ENCODE measurements at regions not wholly inside any gene's neighbourhood (a gene's known extent, or its start where the extent isn't known, plus 50 kb on each side); places are given as distances from the start of the nearest gene placed in this dataset.

- TF ChIP-seq POLR2AphosphoS5 (IDR thresholded peaks at IDR 0.05; ENCODE audit: low read depth), result no peak
- no peak for TF ChIP-seq NANOG (IDR thresholded peaks at IDR 0.05; ENCODE audit: borderline replicate concordance)
- TF ChIP-seq ZNF462 (CRISPR knock-in tag; IDR thresholded peaks at IDR 0.05), result no peak
- TF ChIP-seq ZNF331 (CRISPR knock-in tag; IDR thresholded peaks at IDR 0.05; ENCODE audit: low read depth), result no peak
- no peak for TF ChIP-seq CREB1 (CRISPR knock-in tag; IDR thresholded peaks at IDR 0.05; ENCODE audit: low read depth)
- TF ChIP-seq ETS1 (IDR thresholded peaks at IDR 0.05), result no peak
These were observed 165.6 kb upstream of the NCKAP5 start (continued) for GRCh38 chr2:133733901-133734255.

GRCh38 chr2:133734716-133735495 lies 166.6 kb upstream of the NCKAP5 start:
- no peaks in the 10 kb centered on the region for H3K36me3 Mint-ChIP-seq (ENCODE audit: low read depth)
- H3K27me3 Mint-ChIP-seq (ENCODE audit: insufficient read depth, low read depth, poor library complexity), result peaks cover 5% of the 10 kb centered on the region
- Histone ChIP-seq H3K27ac (ENCODE audit: low read depth) (no peak overlapping the region), H3F3A (replicated peaks; ENCODE audit: low read depth) (no peaks in the 10 kb centered on the region), H3K79me2 (replicated peaks; ENCODE audit: insufficient read depth) (no peaks in the 10 kb centered on the region), H4K20me1 (replicated peaks; ENCODE audit: insufficient read depth) (no peaks in the 10 kb centered on the region), H3K9me2 (ENCODE audit: insufficient read depth) (peaks cover 10% of the 10 kb centered on the region), H3K27me3 (ENCODE audit: insufficient read depth) (no peaks in the 10 kb centered on the region), H3K36me3 (ENCODE audit: insufficient read depth) (no peaks in the 10 kb centered on the region), H3K4me1 (ENCODE audit: insufficient read depth) (no peaks in the 10 kb centered on the region), H2AFZ (no peak overlapping the region), H3K4me2 (no peak overlapping the region), H3K4me3 (no peak overlapping the region)
- H3K27ac Mint-ChIP-seq, result no peak overlapping the region
- no peaks in the 10 kb centered on the region for H3K4me1 Mint-ChIP-seq
- no peak overlapping the region for H3K4me3 Mint-ChIP-seq
- ATAC-seq (no peak), DNase-seq (ENCODE audit: low spot score) (no peak)
- TF ChIP-seq ZNF331 (CRISPR knock-in tag; IDR thresholded peaks at IDR 0.05; ENCODE audit: low read depth), result no peak
- TF ChIP-seq EZH2phosphoT487 (IDR thresholded peaks at IDR 0.05; ENCODE audit: unreplicated experiment), result no peak
- TF ChIP-seq ETS1 (IDR thresholded peaks at IDR 0.05), result no peak
- no peak for TF ChIP-seq POLR2AphosphoS5 (IDR thresholded peaks at IDR 0.05; ENCODE audit: low read depth)
- no peak for TF ChIP-seq STAT1 (IDR thresholded peaks at IDR 0.05; ENCODE audit: unreplicated experiment)
- no peak for TF ChIP-seq JUNB (IDR thresholded peaks at IDR 0.05; ENCODE audit: unreplicated experiment)
- no peak for TF ChIP-seq CREB1 (CRISPR knock-in tag; IDR thresholded peaks at IDR 0.05; ENCODE audit: low read depth)
- no peak for TF ChIP-seq ZNF114 (CRISPR knock-in tag; IDR thresholded peaks at IDR 0.05)
- H3K9me3 Mint-ChIP-seq, result peaks cover 4% of the 10 kb centered on the region; the same call in 2 of the 3 replicates

All from GM23338 (cell line).